Endothelial cell of umbilical vein (primary cell): ENCODE measurements at regions not wholly inside any gene's neighbourhood (a gene's known extent, or its start where the extent isn't known, plus 50 kb on each side); places are given as distances from the start of the nearest gene placed in this dataset.
"Not testable (repeated sequence)": the region's sequence is repeated elsewhere in the genome, so short reads cannot be mapped to it uniquely, and the experiment has no call there.

ENCODE experiments used
- BruUV-seq: library from RNA; stranded (reverse); fragments of 400-500 nt; replicated peaks from 2 replicates; lab custom pipeline; 2021; lab: Mats Ljungman, UMichigan
- CTCF ChIA-PET: fragments of 300-600, 350-600 bp; sonication (Branson Sonifier 250); formaldehyde crosslinking; loops from one replicate; lab custom pipeline; 2021; ENCODE audit warnings: antibody characterized with exemption, inconsistent platforms; lab: Charles Lee
- POLR2A ChIA-PET: fragments of 300-600, 350-600 bp; sonication (Branson Sonifier 250); formaldehyde crosslinking; loops from one replicate; lab custom pipeline; 2021; ENCODE audit warnings: antibody characterized with exemption, inconsistent platforms; lab: Charles Lee
- DNase-seq: peaks from one replicate; pipeline ENCODE4 v3.0.0-alpha.2; 2011; ENCODE audit warnings: low read depth, low spot score
- FAIRE-seq: peaks from 2 replicates; lab custom pipeline; 2011; peaks lifted over from hg19 to GRCh38; lab: Jason Lieb, UNC
- H2AFZ ChIP-seq: 2 replicates; pipeline ENCODE4 v1.6.0; 2012; ENCODE audit warnings: low read depth, low read length, control low read depth, inconsistent platforms
- H3K27ac ChIP-seq: 2 replicates; pipeline ENCODE4 v1.5.1; 2011; ENCODE audit warnings: low read depth, mild to moderate bottlenecking, control low read depth, low read length, moderate library complexity; ENCODE audit not compliant: insufficient read depth
- H3K27me3 ChIP-seq, 2 experiments: 2 replicates each; pipeline versions ENCODE4 v1.6.0 to v1.6.1; 2011; ENCODE audit warnings: low read length in 2 of 2, mixed read lengths in 1 of 2; ENCODE audit not compliant: control insufficient read depth in 2 of 2, insufficient read depth in 2 of 2
- H3K36me3 ChIP-seq, 2 experiments: 2 replicates in 1 of 2; 3 replicates in 1 of 2; pipeline ENCODE4 v1.5.1; 2011; ENCODE audit warnings: low read length in 2 of 2, mild to moderate bottlenecking in 1 of 2, moderate library complexity in 1 of 2; ENCODE audit not compliant: control insufficient read depth in 2 of 2, insufficient read depth in 2 of 2; ENCODE audit errors: extremely low read depth in 1 of 2
- H3K4me1 ChIP-seq: 3 replicates; pipeline ENCODE4 v1.5.1; 2011; ENCODE audit warnings: mild to moderate bottlenecking, low read length; ENCODE audit not compliant: control insufficient read depth, insufficient read depth; ENCODE audit errors: extremely low read depth
- H3K4me2 ChIP-seq: 2 replicates; pipeline ENCODE4 v1.6.1; 2011; ENCODE audit warnings: low read length, control low read depth, mixed read lengths; ENCODE audit not compliant: insufficient read depth
- H3K4me3 ChIP-seq, 3 experiments: fragments of 200-600 bp in 1 of 3; sonication (generic), shearing (Covaris generic) in 1 of 3; replicated peaks in 1 of 3; 2 replicates each; pipeline ENCODE4 v1.5.1; 2011 to 2016; ENCODE audit warnings: control low read depth in 3 of 3, low read length in 3 of 3, mild to moderate bottlenecking in 2 of 3, inconsistent platforms in 1 of 3, low read depth in 1 of 3, moderate library complexity in 1 of 3; ENCODE audit not compliant: insufficient read depth in 1 of 3
- H3K79me2 ChIP-seq: 2 replicates; pipeline ENCODE4 v1.6.0; 2012; ENCODE audit warnings: low read length, inconsistent platforms; ENCODE audit not compliant: control insufficient read depth, insufficient read depth
- H3K9ac ChIP-seq: replicated peaks from 2 replicates; pipeline ENCODE3; 2011; ENCODE audit warnings: low read length, control low read depth; ENCODE audit not compliant: insufficient read depth; ENCODE audit errors: extremely low read depth
- H3K9me1 ChIP-seq: replicated peaks from 3 replicates; pipeline ENCODE4 v1.6.0; 2011; ENCODE audit warnings: mild to moderate bottlenecking, low read length; ENCODE audit not compliant: control insufficient read depth, insufficient read depth; ENCODE audit errors: extremely low read depth
- H3K9me3 ChIP-seq: replicated peaks from 2 replicates; pipeline ENCODE4 v1.5.1; 2012; ENCODE audit warnings: low read length, inconsistent platforms; ENCODE audit not compliant: control insufficient read depth, insufficient read depth
- H4K20me1 ChIP-seq: replicated peaks from 2 replicates; pipeline ENCODE3; 2011; ENCODE audit warnings: mild to moderate bottlenecking, low read length; ENCODE audit not compliant: control insufficient read depth, insufficient read depth; ENCODE audit errors: extremely low read depth
- EZH2 ChIP-seq: IDR thresholded peaks from 2 replicates; pipeline ENCODE4 v1.6.1; 2012; ENCODE audit warnings: borderline replicate concordance, low read depth, mild to moderate bottlenecking, moderate library complexity, low read length, inconsistent platforms; ENCODE audit not compliant: severe bottlenecking
- FOS ChIP-seq: IDR thresholded peaks from 2 replicates; pipeline ENCODE4 v1.6.1; 2011; ENCODE audit warnings: mild to moderate bottlenecking, low read length, moderate library complexity, borderline replicate concordance; ENCODE audit not compliant: insufficient read depth
- GATA2 ChIP-seq: IDR thresholded peaks from 2 replicates; pipeline ENCODE4 v1.7.0; 2011; ENCODE audit warnings: low read depth, mild to moderate bottlenecking, moderate library complexity, mixed read lengths, low read length; ENCODE audit not compliant: insufficient read length, insufficient read depth
- JUN ChIP-seq: IDR thresholded peaks from 2 replicates; pipeline ENCODE4 v1.6.1; 2011; ENCODE audit warnings: borderline replicate concordance, low read depth; ENCODE audit not compliant: insufficient read length, insufficient read depth
- MAX ChIP-seq: IDR thresholded peaks from 2 replicates; pipeline ENCODE4 v1.6.1; 2011; ENCODE audit not compliant: insufficient read depth, insufficient read length
- MYC ChIP-seq: IDR thresholded peaks from one replicate; pipeline ENCODE4 v1.6.1; 2011; ENCODE audit warnings: mild to moderate bottlenecking, low read depth, low read length
- POLR2A ChIP-seq: IDR thresholded peaks from 2 replicates; pipeline ENCODE4 v1.6.1; 2012; ENCODE audit warnings: low read depth, mild to moderate bottlenecking, control low read depth, low read length
- POLR2AphosphoS5 ChIP-seq: IDR thresholded peaks from 2 replicates; pipeline ENCODE4 v1.6.1; 2012; ENCODE audit warnings: low read depth, mild to moderate bottlenecking, control low read depth, low read length, moderate library complexity; ENCODE audit not compliant: insufficient read depth
- dilution Hi-C: fragments of 300-500 bp; cut with MboI; formaldehyde crosslinking; loops from one replicate; pipeline ENCODE4 v1.15.0; 2019; ENCODE audit warnings: low sequenced_read_pairs; ENCODE audit not compliant: extremely low pct_ligation_motif_present
- intact Hi-C: fragments of 100-400 bp; cut with micrococcal nuclease; formaldehyde crosslinking; loops from one replicate; pipeline ENCODE4 v1.10.0; 2022

- no peak for FAIRE-seq
- CTCF ChIA-PET: no interaction called here
- intact Hi-C loops: no loop called here
Observed at GRCh38 chr4:81673961-81674360, 202.3 kb upstream of the RASGEF1B start.

GRCh38 chr4:81668328-81668727 is 196.6 kb upstream of the RASGEF1B start:
- BruUV-seq, POLR2A ChIA-PET, H3K4me2 ChIP-seq: not testable (repeated sequence)

More at GRCh38 chr4:81673961-81674360, 202.3 kb upstream of the RASGEF1B start:
- H3K9ac ChIP-seq: no peak overlapping the region
- H3K4me1 ChIP-seq: no peaks in the 10 kb centered on the region
- H3K79me2 ChIP-seq: no peaks in the 10 kb centered on the region
- BruUV-seq: no TSS peak
- no peaks in the 10 kb centered on the region for H3K9me3 ChIP-seq
- dilution Hi-C loops: no loop called here
- no peak overlapping the region for H2AFZ ChIP-seq
- no peak overlapping the region for H3K27ac ChIP-seq
- H3K4me3 ChIP-seq: no peak overlapping the region
- no peaks in the 10 kb centered on the region for H3K36me3 ChIP-seq
- TF ChIP-seq MYC (no peak), FOS (no peak), JUN (no peak), MAX (no peak), POLR2A (no peak), POLR2AphosphoS5 (no peak), EZH2 (no peak), GATA2 (no peak)
- DNase-seq: no peak
- H4K20me1 ChIP-seq: no peaks in the 10 kb centered on the region
- no peaks in the 10 kb centered on the region for H3K27me3 ChIP-seq
- no peak overlapping the region for H3K4me2 ChIP-seq
- POLR2A ChIA-PET: no interaction called here
- no peaks in the 10 kb centered on the region for H3K9me1 ChIP-seq

More at GRCh38 chr4:81668328-81668727, 196.6 kb upstream of the RASGEF1B start:
- H4K20me1 ChIP-seq, FAIRE-seq, H3K27ac ChIP-seq, H3K27me3 ChIP-seq, DNase-seq, H3K79me2 ChIP-seq, H3K36me3 ChIP-seq, H3K9ac ChIP-seq, intact Hi-C loops, dilution Hi-C loops, H3K4me3 ChIP-seq, CTCF ChIA-PET, H2AFZ ChIP-seq, H3K9me3 ChIP-seq, H3K9me1 ChIP-seq, H3K4me1 ChIP-seq: not testable (repeated sequence)
